ENCODE measurements at regions not wholly inside any gene's neighbourhood (a gene's known extent, or its start where the extent isn't known, plus 50 kb on each side); places are given as distances from the start of the nearest gene placed in this dataset.
"Not testable (repeated sequence)": the region's sequence is repeated elsewhere in the genome, so short reads cannot be mapped to it uniquely, and the experiment has no call there.

DNA sequence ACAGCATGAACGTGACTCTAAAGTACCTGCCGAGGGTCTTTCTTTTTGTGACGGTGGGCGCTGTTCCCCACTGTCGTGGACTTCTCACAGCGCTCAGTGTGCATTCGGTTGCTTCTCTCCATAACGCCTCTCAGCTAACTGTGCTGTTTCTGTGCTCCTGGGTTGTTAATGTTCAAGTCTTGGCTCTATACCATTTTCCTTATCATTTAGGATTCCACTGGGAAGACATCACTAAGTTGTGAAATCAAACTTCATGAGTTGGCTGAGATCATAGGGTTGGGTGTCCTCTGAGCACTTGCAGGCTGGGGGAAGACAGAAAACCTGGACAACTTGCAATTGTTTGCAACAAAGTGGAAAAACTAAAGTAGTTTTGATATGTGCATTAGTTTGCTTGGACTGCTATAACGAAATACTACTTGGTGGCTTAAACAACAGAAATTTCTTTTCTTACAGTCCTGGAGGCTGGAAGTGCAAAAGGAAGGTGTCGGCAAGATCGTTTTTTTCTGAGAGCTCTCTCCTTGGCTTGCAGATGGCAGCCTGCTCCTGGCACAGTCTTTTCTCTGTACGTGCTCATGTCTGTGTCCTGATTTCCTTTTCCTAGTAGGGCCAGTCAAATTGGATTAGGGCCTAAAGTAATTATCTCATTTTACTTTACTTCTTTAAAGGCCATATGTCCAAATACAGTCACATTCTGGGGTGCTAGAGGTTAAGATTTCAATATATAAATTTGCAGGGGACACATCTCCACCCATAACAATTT lies 270.0 kb upstream of the PLGLB2 start:
- TF ChIP-seq, protein P1, sequence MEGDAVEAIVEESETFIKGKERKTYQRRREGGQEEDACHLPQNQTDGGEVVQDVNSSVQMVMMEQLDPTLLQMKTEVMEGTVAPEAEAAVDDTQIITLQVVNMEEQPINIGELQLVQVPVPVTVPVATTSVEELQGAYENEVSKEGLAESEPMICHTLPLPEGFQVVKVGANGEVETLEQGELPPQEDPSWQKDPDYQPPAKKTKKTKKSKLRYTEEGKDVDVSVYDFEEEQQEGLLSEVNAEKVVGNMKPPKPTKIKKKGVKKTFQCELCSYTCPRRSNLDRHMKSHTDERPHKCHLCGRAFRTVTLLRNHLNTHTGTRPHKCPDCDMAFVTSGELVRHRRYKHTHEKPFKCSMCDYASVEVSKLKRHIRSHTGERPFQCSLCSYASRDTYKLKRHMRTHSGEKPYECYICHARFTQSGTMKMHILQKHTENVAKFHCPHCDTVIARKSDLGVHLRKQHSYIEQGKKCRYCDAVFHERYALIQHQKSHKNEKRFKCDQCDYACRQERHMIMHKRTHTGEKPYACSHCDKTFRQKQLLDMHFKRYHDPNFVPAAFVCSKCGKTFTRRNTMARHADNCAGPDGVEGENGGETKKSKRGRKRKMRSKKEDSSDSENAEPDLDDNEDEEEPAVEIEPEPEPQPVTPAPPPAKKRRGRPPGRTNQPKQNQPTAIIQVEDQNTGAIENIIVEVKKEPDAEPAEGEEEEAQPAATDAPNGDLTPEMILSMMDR (IDR thresholded peaks at IDR 0.05): not testable (repeated sequence)
- not testable (repeated sequence) for TF ChIP-seq POLR2A (IDR thresholded peaks at IDR 0.05); EP300 (IDR thresholded peaks at IDR 0.05; ENCODE audit: low read depth)
